ENCODE measurements at regions not wholly inside any gene's neighbourhood (a gene's known extent, or its start where the extent isn't known, plus 50 kb on each side); places are given as distances from the start of the nearest gene placed in this dataset.

DNA sequence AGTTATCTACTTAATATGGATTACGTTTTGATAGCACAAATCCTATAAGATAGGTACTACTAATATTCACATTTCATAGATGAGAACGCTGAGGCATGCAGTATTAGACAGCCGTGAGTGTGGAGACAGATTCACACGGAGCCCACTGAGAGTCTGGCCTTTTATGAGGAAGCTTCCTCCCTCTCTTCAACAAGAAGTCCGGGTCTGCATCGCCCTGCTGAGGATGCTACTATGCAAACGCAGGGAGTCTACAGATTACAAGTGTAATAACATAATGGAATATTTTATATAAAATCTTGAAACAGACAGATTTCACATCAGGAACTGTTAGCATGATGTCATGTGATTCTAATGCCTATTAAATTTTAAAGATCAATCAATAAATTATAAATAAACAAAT is 255.9 kb upstream of the GLI3 start:
- TF ChIP-seq, protein P1, sequence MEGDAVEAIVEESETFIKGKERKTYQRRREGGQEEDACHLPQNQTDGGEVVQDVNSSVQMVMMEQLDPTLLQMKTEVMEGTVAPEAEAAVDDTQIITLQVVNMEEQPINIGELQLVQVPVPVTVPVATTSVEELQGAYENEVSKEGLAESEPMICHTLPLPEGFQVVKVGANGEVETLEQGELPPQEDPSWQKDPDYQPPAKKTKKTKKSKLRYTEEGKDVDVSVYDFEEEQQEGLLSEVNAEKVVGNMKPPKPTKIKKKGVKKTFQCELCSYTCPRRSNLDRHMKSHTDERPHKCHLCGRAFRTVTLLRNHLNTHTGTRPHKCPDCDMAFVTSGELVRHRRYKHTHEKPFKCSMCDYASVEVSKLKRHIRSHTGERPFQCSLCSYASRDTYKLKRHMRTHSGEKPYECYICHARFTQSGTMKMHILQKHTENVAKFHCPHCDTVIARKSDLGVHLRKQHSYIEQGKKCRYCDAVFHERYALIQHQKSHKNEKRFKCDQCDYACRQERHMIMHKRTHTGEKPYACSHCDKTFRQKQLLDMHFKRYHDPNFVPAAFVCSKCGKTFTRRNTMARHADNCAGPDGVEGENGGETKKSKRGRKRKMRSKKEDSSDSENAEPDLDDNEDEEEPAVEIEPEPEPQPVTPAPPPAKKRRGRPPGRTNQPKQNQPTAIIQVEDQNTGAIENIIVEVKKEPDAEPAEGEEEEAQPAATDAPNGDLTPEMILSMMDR (IDR thresholded peaks at IDR 0.05 in 4 of 5, conservative IDR thresholded peaks at IDR 0.05 in 1 of 5) = no peak
- no peak for TF ChIP-seq POLR2A (IDR thresholded peaks at IDR 0.05)

Data from gastrocnemius medialis (tissue), 4 donors.